SH-SY5Y (cell line): ENCODE measurements at regions not wholly inside any gene's neighbourhood (a gene's known extent, or its start where the extent isn't known, plus 50 kb on each side); places are given as distances from the start of the nearest gene placed in this dataset.

Experiments used
- GATA2 ChIP-seq: IDR thresholded peaks from 2 replicates; pipeline ENCODE4 v1.6.1; 2011; ENCODE audit warnings: mild to moderate bottlenecking, low read depth, low read length
- GATA3 ChIP-seq: IDR thresholded peaks from 2 replicates; pipeline ENCODE4 v1.6.1; 2011; ENCODE audit warnings: low read depth, mild to moderate bottlenecking, low read length, moderate library complexity

- TF ChIP-seq GATA3 = no peak
- no peak for TF ChIP-seq GATA2
Measured at GRCh38 chr3:21801631-21802030, 50.6 kb upstream of the ZNF385D start.

- TF ChIP-seq GATA3 = no peak
- no peak for TF ChIP-seq GATA2
Measured at GRCh38 chr3:21803604-21804003, 52.6 kb upstream of the ZNF385D start.

- no peak for TF ChIP-seq GATA2
- TF ChIP-seq GATA3 = no peak
Measured at GRCh38 chr3:21804330-21804729, 53.3 kb upstream of the ZNF385D start.

GRCh38 chr3:21806733-21807132 lies 55.7 kb upstream of the ZNF385D start:
- TF ChIP-seq GATA2 = no peak
- TF ChIP-seq GATA3 = no peak

GRCh38 chr3:21825684-21826083 lies 74.7 kb upstream of the ZNF385D start:
- TF ChIP-seq GATA3 (no peak), GATA2 (no peak)

- TF ChIP-seq GATA2 (no peak), GATA3 (no peak)
Measured at GRCh38 chr3:21826416-21826815, 75.4 kb upstream of the ZNF385D start.

- no peak for TF ChIP-seq GATA2
Measured at GRCh38 chr3:21830541-21830940, 79.5 kb upstream of the ZNF385D start.

GRCh38 chr3:21835264-21835663 lies 84.3 kb upstream of the ZNF385D start:
- TF ChIP-seq GATA2 (no peak), GATA3 (no peak)

- TF ChIP-seq GATA2 = no peak
Measured at GRCh38 chr3:21836227-21836626, 85.2 kb upstream of the ZNF385D start.

GRCh38 chr3:21839176-21839575 lies 88.2 kb upstream of the ZNF385D start:
- TF ChIP-seq GATA2 (no peak), GATA3 (no peak)

- TF ChIP-seq GATA2 (no peak), GATA3 (no peak)
Measured at GRCh38 chr3:21839592-21839991, 88.6 kb upstream of the ZNF385D start.

GRCh38 chr3:21847005-21847404 lies 96.0 kb upstream of the ZNF385D start:
- TF ChIP-seq GATA3 (no peak), GATA2 (no peak)

GRCh38 chr3:21859124-21860081 lies 108.4 kb upstream of the ZNF385D start:
- TF ChIP-seq GATA3 (no peak), GATA2 (no peak)

GRCh38 chr3:21860082-21860475 lies 109.1 kb upstream of the ZNF385D start:
- TF ChIP-seq GATA3 = no peak

GRCh38 chr3:21860657-21861056 lies 109.6 kb upstream of the ZNF385D start:
- TF ChIP-seq GATA2 = peak; percentile 68
- peak; percentile 55 for TF ChIP-seq GATA3

GRCh38 chr3:21876782-21877181 lies 125.8 kb upstream of the ZNF385D start:
- TF ChIP-seq GATA3 (no peak), GATA2 (no peak)

- no peak for TF ChIP-seq GATA2
- no peak for TF ChIP-seq GATA3
Measured at GRCh38 chr3:21877214-21877754, 126.3 kb upstream of the ZNF385D start.
